Lung (tissue), 11 donors: ENCODE measurements at regions not wholly inside any gene's neighbourhood (a gene's known extent, or its start where the extent isn't known, plus 50 kb on each side); places are given as distances from the start of the nearest gene placed in this dataset.

Source experiments
- ATAC-seq: fragments of 200-7000 bp; cut with Tn5 transposase; one replicate; pipeline ENCODE4 v1.9.1; 2020; ENCODE audit warnings: moderate number of reproducible peaks; ENCODE audit not compliant: insufficient read depth, low FRiP score
- DNase-seq, 3 donors: peaks; one replicate each; pipeline ENCODE4 v3.0.0-alpha.2; 2013 to 2017
- H3K27ac ChIP-seq, 2 donors: one replicate each; pipeline ENCODE4 v1.5.1; 2013; ENCODE audit warnings: mild to moderate bottlenecking in 2 of 2, moderate library complexity in 2 of 2, control low read depth in 1 of 2, inconsistent platforms in 1 of 2, low read depth in 1 of 2, low read length in 1 of 2
- H3K27me3 ChIP-seq, 3 donors: one replicate each; pipeline ENCODE4 v1.5.1; 2013; ENCODE audit warnings: low read length in 2 of 3; ENCODE audit not compliant: control insufficient read depth in 3 of 3, insufficient read depth in 3 of 3
- H3K36me3 ChIP-seq, 4 donors: one replicate each; pipeline ENCODE4 v1.5.1; 2013; ENCODE audit warnings: low read length in 4 of 4, mild to moderate bottlenecking in 1 of 4, moderate library complexity in 1 of 4; ENCODE audit not compliant: control insufficient read depth in 4 of 4, insufficient read depth in 4 of 4
- H3K4me1 ChIP-seq, 5 donors: one replicate each; pipeline ENCODE4 v1.5.1; 2013; ENCODE audit warnings: low read length in 5 of 5, mild to moderate bottlenecking in 2 of 5, moderate library complexity in 1 of 5; ENCODE audit not compliant: control insufficient read depth in 5 of 5, insufficient read depth in 5 of 5
- H3K4me3 ChIP-seq: one replicate; pipeline ENCODE4 v1.5.1; 2013; ENCODE audit warnings: mild to moderate bottlenecking, control low read depth, moderate library complexity
- H3K9ac ChIP-seq, 2 donors: one replicate each; pipeline ENCODE4 v1.5.1; 2013; ENCODE audit warnings: low read length in 2 of 2, control low read depth in 1 of 2; ENCODE audit not compliant: insufficient read depth in 1 of 2
- H3K9me3 ChIP-seq, 4 donors: one replicate each; pipeline ENCODE4 v1.5.1; 2013; ENCODE audit warnings: low read length in 3 of 4, mild to moderate bottlenecking in 1 of 4, moderate library complexity in 1 of 4; ENCODE audit not compliant: control insufficient read depth in 4 of 4, insufficient read depth in 3 of 4
- CTCF ChIP-seq: IDR thresholded peaks from 2 replicates; pipeline ENCODE4 v1.5.1; 2012; ENCODE audit warnings: mild to moderate bottlenecking; ENCODE audit errors: control extremely low read depth, extremely low read depth
- WGBS, 2 donors: extraction: QIAGEN DNeasy Blood & Tissue Kit; methylation state at CpG; one replicate each; pipeline ENCODE4 v1.1.7; 2013; 5-methylcytosine and 5-hydroxymethylcytosine counted together
- donor health status: control.
- donor health status: control.
- donor health status: Bipolar disorder and iron deficiency.
- donor health status: healthy.
- donor health status: DM: yes; HTN: yes; CAD: no.

DNA sequence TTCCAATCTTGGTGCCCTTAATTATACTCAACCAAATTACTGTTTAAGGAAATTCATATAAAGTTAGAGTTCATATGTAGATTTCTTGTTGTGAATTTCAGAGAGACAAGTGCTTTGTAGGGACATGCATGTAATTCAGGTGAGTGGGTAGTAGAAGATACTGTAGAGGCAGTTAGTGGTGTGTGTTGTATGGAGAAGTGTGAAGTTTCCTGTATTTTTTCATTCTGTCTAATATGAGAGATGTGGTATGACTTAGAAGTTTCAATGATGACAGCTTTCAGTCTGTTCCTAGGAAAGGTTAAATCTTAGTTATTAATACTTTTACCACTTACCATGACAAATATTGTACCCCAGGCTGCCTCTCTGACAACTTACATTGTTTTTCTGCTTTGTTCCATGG is 294.2 kb downstream of the TDRD3 start:
- Histone ChIP-seq H3K9ac (no peak overlapping the region), H3K36me3 (no peaks in the 10 kb centered on the region), H3K27ac (no peak overlapping the region), H3K9me3 (no peaks in the 10 kb centered on the region), H3K4me3 (no peak overlapping the region), H3K27me3 (no peaks in the 10 kb centered on the region), H3K4me1 (peaks cover 0 to 3% (median 0%) of the 10 kb centered on the region in 5 donors)
- DNase-seq: no peak
- TF ChIP-seq CTCF: no peak
- ATAC-seq: no peak

- no peak overlapping the region for H3K9ac ChIP-seq
- peaks cover 0 to 3% (median 0%) of the 10 kb centered on the region in 5 donors for H3K4me1 ChIP-seq
- no peak overlapping the region for H3K4me3 ChIP-seq
- no peak for TF ChIP-seq CTCF
- DNase-seq: peak; percentile 13 to 36 (median 16)
- no peak overlapping the region for H3K27ac ChIP-seq
- no peaks in the 10 kb centered on the region for H3K27me3 ChIP-seq
- no peak for ATAC-seq
- no peaks in the 10 kb centered on the region for H3K36me3 ChIP-seq
- WGBS, 2 donors: 54 to 68% methylated on average over 6 of the region's 6 CpGs
- no peaks in the 10 kb centered on the region for H3K9me3 ChIP-seq
Measured at GRCh38 chr13:60690604-60691003, 293.6 kb downstream of the TDRD3 start.

DNA sequence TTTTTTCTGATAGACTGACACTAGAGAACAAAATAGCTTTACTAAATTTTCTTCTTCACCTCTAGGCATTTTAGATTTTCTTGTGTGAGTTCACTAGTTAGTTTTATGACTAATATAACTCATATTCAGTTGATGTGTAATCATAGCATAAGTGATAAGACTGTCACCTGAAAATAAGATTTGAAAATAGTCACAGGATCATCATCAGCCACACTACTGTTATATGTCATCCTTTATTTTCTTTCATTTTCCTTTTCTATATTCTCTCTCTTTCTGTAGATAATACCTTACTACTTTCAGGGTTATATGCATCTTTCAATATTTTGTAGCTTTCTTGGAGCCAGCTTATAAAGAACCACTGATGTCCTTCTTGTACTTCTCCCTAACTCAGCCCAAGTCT is 292.6 kb downstream of the TDRD3 start:
- peaks cover 0 to 3% (median 0%) of the 10 kb centered on the region in 5 donors for H3K4me1 ChIP-seq
- H3K9ac ChIP-seq: no peak overlapping the region
- ATAC-seq (no peak), DNase-seq (no peak)
- no peaks in the 10 kb centered on the region for H3K9me3 ChIP-seq
- TF ChIP-seq CTCF: no peak
- no peak overlapping the region for H3K27ac ChIP-seq
- H3K4me3 ChIP-seq: no peak overlapping the region
- no peaks in the 10 kb centered on the region for H3K27me3 ChIP-seq
- no peaks in the 10 kb centered on the region for H3K36me3 ChIP-seq

DNA sequence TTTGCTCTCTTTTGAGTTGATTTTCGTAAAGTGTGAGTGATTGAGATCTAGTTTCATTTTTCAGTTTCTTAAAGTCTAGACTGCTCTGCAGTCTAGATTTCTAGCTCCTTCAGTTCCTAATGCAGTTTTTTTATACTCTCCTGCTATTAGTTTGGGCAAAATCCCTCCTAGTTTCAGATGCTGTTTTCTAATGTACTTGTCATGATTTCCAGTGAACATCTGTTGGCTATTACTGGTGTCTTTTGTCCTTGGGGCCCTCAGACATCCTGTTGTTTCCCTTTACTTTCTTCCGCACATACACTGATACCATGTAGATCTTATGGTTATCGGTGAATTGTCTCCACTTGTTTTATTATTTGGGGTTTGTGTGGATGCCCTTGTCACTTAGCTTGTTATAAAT is 292.1 kb downstream of the TDRD3 start:
- no peak for ATAC-seq
- DNase-seq: no peak
- Histone ChIP-seq H3K9ac (no peak overlapping the region), H3K9me3 (no peaks in the 10 kb centered on the region), H3K4me1 (peaks cover 0 to 3% (median 0%) of the 10 kb centered on the region in 5 donors), H3K27me3 (no peaks in the 10 kb centered on the region), H3K27ac (no peak overlapping the region), H3K4me3 (no peak overlapping the region), H3K36me3 (no peaks in the 10 kb centered on the region)
- WGBS, 2 donors: 52 to 53% methylated on average over 3 of the region's 3 CpGs
- TF ChIP-seq CTCF: no peak
